ENCODE measurements at regions not wholly inside any gene's neighbourhood (a gene's known extent, or its start where the extent isn't known, plus 50 kb on each side); places are given as distances from the start of the nearest gene placed in this dataset.

GRCh38 chr5:30878296-30878695, 315.2 kb upstream of the CDH6 start:
- TF ChIP-seq, protein P1, sequence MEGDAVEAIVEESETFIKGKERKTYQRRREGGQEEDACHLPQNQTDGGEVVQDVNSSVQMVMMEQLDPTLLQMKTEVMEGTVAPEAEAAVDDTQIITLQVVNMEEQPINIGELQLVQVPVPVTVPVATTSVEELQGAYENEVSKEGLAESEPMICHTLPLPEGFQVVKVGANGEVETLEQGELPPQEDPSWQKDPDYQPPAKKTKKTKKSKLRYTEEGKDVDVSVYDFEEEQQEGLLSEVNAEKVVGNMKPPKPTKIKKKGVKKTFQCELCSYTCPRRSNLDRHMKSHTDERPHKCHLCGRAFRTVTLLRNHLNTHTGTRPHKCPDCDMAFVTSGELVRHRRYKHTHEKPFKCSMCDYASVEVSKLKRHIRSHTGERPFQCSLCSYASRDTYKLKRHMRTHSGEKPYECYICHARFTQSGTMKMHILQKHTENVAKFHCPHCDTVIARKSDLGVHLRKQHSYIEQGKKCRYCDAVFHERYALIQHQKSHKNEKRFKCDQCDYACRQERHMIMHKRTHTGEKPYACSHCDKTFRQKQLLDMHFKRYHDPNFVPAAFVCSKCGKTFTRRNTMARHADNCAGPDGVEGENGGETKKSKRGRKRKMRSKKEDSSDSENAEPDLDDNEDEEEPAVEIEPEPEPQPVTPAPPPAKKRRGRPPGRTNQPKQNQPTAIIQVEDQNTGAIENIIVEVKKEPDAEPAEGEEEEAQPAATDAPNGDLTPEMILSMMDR (IDR thresholded peaks at IDR 0.05; ENCODE audit: borderline replicate concordance, extremely low read depth, low read length, poor library complexity, severe bottlenecking), result no peak
- no peak for TF ChIP-seq EZH2 (IDR thresholded peaks at IDR 0.05; ENCODE audit: borderline replicate concordance, low read depth, low read length, severe bottlenecking)

Data from DND-41 (cell line).